Epidermal melanocyte (primary cell): ENCODE measurements at regions not wholly inside any gene's neighbourhood (a gene's known extent, or its start where the extent isn't known, plus 50 kb on each side); places are given as distances from the start of the nearest gene placed in this dataset.

Source experiments
- DNase-seq: peaks from one replicate; pipeline ENCODE4 v3.0.0; 2011; ENCODE audit warnings: low spot score; ENCODE audit not compliant: insufficient read length

- no peak for DNase-seq
These were observed 94.7 kb upstream of the CDH6 start for GRCh38 chr5:31098811-31099210.

GRCh38 chr5:31097851-31098250 is 95.6 kb upstream of the CDH6 start:
- DNase-seq = no peak

- no peak for DNase-seq
These were observed 97.1 kb upstream of the CDH6 start for GRCh38 chr5:31096238-31096865.

GRCh38 chr5:31095796-31096195 is 97.7 kb upstream of the CDH6 start:
- DNase-seq = peak; percentile 36

GRCh38 chr5:31091501-31091900 is 102.0 kb upstream of the CDH6 start:
- no peak for DNase-seq

GRCh38 chr5:31090467-31090866 is 103.0 kb upstream of the CDH6 start:
- DNase-seq = no peak

GRCh38 chr5:31086839-31087415 is 106.6 kb upstream of the CDH6 start:
- DNase-seq = no peak

- no peak for DNase-seq
These were observed 108.6 kb upstream of the CDH6 start for GRCh38 chr5:31084871-31085270.

- DNase-seq = no peak
These were observed 110.1 kb upstream of the CDH6 start for GRCh38 chr5:31083364-31083763.

- no peak for DNase-seq
These were observed 113.8 kb upstream of the CDH6 start for GRCh38 chr5:31079668-31080067.

- no peak for DNase-seq
These were observed 114.5 kb upstream of the CDH6 start for GRCh38 chr5:31078956-31079355.

- no peak for DNase-seq
These were observed 117.5 kb upstream of the CDH6 start for GRCh38 chr5:31075981-31076380.

- no peak for DNase-seq
These were observed 125.2 kb upstream of the CDH6 start for GRCh38 chr5:31068287-31068686.

GRCh38 chr5:31066655-31067328 is 126.7 kb upstream of the CDH6 start:
- DNase-seq = peak; percentile 27

- no peak for DNase-seq
These were observed 129.3 kb upstream of the CDH6 start for GRCh38 chr5:31064215-31064614.

- DNase-seq = no peak
These were observed 130.4 kb upstream of the CDH6 start for GRCh38 chr5:31062902-31063580.

GRCh38 chr5:31059889-31060288 is 133.6 kb upstream of the CDH6 start:
- no peak for DNase-seq

- no peak for DNase-seq
These were observed 139.0 kb upstream of the CDH6 start for GRCh38 chr5:31054453-31054852.

- no peak for DNase-seq
These were observed 140.4 kb upstream of the CDH6 start for GRCh38 chr5:31052937-31053658.

GRCh38 chr5:31051316-31051715 is 142.2 kb upstream of the CDH6 start:
- DNase-seq = no peak

GRCh38 chr5:31049936-31050704 is 143.4 kb upstream of the CDH6 start:
- no peak for DNase-seq
